Body of pancreas (tissue), 4 donors: ENCODE measurements at regions not wholly inside any gene's neighbourhood (a gene's known extent, or its start where the extent isn't known, plus 50 kb on each side); places are given as distances from the start of the nearest gene placed in this dataset.

Experiments
- POLR2A ChIP-seq, 3 donors: fragments of 450-650 bp; IDR thresholded peaks; one replicate each; pipeline ENCODE4 v1.6.1; 2016; ENCODE audit warnings: antibody characterized with exemption in 3 of 3, mild to moderate bottlenecking in 2 of 3
- TF ChIP-seq, protein P1 (sequence below), 7 experiments: fragments of 450-650 bp in 4 of 7; fragments of 200-600 bp in 3 of 7; sonication (generic) in 3 of 7; IDR thresholded peaks; one replicate each; pipeline ENCODE4 v1.5.1; 2016 to 2019; ENCODE audit warnings: antibody characterized with exemption in 7 of 7

DNA sequence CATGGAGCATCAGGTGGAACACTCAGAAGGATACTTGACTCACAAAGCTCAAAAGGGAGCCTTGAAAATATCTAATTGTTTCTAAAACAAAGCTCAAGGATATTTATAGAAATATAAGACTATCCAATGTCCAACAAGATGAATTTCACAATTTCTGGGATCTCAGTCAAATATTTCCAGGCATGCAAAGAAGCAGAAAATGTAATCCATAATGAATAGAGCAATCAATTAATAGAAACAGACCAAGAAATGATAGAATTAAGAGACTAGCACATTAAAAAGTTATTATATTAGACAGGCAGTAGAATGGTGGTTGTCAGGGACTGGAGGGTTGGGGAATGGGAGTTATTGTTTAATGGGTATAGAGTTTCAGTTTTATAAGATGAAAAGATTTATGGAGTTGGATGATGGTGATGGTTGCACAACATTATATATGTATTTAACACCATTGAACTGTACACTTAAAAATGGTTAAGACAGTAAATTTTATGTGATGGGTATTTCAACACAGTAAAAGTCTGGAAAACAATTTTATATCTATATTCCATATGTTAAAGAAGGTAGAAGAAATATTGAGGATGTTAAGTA, 189.9 kb upstream of the PIEZO2 start:
- TF ChIP-seq, protein P1, sequence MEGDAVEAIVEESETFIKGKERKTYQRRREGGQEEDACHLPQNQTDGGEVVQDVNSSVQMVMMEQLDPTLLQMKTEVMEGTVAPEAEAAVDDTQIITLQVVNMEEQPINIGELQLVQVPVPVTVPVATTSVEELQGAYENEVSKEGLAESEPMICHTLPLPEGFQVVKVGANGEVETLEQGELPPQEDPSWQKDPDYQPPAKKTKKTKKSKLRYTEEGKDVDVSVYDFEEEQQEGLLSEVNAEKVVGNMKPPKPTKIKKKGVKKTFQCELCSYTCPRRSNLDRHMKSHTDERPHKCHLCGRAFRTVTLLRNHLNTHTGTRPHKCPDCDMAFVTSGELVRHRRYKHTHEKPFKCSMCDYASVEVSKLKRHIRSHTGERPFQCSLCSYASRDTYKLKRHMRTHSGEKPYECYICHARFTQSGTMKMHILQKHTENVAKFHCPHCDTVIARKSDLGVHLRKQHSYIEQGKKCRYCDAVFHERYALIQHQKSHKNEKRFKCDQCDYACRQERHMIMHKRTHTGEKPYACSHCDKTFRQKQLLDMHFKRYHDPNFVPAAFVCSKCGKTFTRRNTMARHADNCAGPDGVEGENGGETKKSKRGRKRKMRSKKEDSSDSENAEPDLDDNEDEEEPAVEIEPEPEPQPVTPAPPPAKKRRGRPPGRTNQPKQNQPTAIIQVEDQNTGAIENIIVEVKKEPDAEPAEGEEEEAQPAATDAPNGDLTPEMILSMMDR (IDR thresholded peaks at IDR 0.05): no peak
- no peak for TF ChIP-seq POLR2A (IDR thresholded peaks at IDR 0.05)
